ENCODE measurements at regions not wholly inside any gene's neighbourhood (a gene's known extent, or its start where the extent isn't known, plus 50 kb on each side); places are given as distances from the start of the nearest gene placed in this dataset.

DNA sequence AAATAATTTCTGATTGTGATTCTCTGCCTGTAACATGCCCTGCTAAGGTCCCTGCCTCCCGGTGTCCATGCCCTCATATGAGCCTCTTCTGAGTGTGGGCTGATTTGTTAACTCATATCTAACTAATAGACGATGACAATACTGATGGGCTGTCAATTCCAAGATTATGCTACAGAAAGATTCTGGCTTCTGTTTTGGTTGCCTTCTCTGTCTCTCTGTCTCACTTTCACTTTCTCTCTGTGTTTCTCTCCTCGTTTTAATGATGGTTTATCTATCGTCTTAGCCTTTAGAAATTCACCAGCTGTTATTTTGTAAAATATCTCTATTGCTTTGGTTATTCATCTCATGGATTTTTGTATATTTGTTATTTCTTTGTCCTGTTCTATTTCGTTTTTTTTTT is 312.5 kb upstream of the ANXA10 start:
- no peak for TF ChIP-seq EZH2 (IDR thresholded peaks at IDR 0.05; ENCODE audit: insufficient read depth, poor library complexity, severe bottlenecking)
- no peak for TF ChIP-seq EZH2phosphoT487 (IDR thresholded peaks at IDR 0.05; ENCODE audit: insufficient read depth, low read depth)
